IPS DF 4.7 (cell line): ENCODE measurements at regions not wholly inside any gene's neighbourhood (a gene's known extent, or its start where the extent isn't known, plus 50 kb on each side); places are given as distances from the start of the nearest gene placed in this dataset.
"Not testable (repeated sequence)": the region's sequence is repeated elsewhere in the genome, so short reads cannot be mapped to it uniquely, and the experiment has no call there.

Source experiments
- DNase-seq: peaks from one replicate; pipeline ENCODE4 v3.0.0-alpha.2; 2013; ENCODE audit warnings: low spot score; ENCODE audit errors: extremely low read depth

DNA sequence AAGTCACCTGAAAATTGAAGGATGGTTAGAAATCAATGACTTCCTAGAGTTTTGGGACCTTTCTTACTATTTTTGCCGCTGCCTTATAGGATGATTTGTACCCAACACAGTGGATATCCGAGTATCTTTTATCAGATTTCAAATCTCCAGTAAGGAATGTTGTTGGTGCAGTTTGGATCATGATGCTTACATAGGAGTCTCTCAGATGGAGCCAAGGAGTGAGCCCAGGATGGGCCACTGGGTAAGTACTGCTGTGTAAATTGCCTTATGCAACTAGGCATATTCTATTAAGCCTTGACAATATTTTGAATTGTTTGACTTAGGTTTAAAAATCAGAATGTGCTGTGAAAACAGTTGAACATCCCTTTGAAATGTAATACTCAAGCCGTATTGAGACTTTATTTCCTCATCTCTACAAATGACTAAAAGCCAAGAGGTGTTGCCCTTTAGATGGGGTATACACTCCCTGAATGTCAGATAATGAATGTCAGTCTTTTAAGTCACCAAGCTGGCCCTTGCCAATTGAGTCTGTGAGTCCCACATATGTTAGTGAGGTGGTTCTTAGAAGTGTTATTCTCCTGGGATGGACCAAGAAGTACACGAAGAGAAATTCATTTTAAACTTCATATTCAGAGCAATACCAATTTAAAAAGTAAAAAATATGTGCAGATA is 271.8 kb upstream of the CTNND2 start:
- no peak for DNase-seq

DNA sequence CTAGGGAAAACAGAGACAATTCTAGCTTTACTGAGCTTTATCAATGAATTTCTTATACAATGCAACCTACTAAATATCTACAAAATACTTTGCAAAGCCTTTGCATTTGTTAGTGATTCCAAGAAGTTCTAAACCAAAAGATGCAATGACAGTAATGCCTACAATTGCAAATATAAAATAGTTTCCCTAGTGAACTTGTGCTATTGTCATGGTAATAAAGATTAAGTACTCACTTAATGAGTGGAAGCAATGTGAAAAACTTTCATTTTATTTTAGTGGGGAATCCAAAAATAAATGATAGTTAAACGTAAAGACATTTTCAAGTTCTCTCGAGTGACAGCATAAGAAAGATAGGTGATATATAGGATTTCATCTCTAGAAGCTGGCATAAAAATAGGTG is 270.5 kb upstream of the CTNND2 start:
- DNase-seq, result no peak

DNA sequence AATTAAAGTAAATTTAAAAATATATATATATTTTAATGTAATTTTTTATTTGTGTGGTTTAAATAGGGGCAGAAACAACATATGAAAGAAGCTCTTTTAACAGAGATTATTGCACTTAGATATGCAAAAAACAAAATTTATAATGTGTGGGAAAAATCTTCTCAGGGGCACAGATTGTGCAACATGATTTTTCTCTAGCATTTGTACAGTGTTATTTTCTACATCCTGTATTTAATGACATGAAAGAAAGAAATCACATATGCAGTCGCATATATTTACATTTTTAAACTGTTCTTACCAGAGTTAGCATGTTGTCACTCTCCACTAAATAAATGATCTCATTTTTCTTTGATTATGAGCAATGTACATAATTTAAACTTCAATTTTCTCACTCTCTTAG is 265.3 kb upstream of the CTNND2 start:
- no peak for DNase-seq

DNA sequence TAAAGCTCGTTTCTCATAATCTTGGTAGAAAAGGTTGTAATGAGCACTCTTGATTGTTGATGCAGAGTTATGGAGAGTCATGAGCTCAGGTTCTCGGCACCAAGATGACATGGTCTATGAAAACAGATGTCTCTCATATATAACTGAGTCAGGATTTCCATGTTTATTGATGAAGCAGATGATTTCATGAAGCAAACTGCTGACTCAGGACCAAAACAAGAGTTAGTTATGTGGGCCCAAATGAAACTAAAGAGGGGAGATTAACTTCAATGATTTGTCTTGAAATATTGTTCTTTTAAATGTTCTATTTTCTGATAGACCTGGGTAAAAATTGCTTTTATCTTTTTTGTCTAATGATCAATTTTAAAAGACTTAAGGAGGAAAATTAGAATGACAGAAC is 258.6 kb upstream of the CTNND2 start:
- DNase-seq, result no peak

DNA sequence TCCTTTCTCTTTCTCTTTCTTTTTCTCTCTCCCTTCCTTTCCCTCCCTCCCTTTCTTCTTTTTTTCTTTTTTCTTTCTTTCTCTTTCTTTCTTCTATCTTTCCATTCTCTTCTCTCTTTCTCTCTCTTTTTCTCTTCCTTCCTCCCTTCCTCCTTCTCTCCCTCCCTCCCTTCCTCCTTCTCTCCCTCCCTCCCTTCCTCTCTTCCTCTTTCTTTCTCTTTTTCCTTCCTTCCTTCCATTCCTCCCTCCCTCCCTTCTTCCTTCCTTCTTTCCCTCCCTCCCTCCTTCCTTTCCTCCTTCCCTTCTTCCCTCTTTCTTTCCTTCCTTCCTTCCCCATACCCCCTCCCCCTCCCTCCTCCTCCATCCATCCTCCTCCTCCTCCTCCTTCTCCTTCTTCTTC is 243.3 kb upstream of the CTNND2 start:
- DNase-seq, result no peak

DNA sequence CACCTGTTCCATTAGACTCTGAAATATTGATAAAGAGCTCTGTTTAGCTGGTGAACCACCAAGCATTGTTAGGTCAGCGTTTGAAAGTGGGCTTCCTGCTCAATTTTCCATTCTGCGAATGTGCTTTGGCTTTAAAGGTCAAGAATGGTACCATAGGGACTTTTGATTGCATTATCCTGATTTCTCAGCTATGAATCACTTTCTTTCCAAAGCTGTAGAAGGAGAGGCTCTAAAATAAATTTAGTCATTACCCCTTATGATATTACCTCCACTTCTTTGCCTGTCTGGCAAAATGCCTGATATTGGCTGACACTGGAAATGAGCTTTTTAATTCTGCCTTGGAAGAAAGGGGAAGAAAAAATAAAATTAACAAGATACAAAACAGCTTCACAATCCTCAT is 237.2 kb upstream of the CTNND2 start:
- no peak for DNase-seq

DNA sequence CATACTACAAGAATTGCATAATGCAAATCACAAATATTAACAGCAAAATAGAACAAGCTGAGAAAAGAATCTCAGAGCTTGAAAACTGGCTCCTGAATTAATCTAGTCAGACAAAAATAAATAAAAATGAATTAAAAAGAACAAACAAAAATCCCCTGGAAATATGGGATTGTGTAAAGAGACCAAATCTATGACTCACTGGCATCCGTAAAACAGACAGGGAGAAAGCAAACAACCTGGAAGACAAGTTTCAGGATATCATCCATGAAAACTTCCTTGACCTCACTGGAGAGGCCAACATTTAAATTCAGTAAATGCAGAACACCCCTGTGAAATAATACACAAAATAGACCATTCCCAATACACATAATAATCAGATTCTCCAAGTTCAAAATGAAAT is 229.3 kb upstream of the CTNND2 start:
- no peak for DNase-seq

DNA sequence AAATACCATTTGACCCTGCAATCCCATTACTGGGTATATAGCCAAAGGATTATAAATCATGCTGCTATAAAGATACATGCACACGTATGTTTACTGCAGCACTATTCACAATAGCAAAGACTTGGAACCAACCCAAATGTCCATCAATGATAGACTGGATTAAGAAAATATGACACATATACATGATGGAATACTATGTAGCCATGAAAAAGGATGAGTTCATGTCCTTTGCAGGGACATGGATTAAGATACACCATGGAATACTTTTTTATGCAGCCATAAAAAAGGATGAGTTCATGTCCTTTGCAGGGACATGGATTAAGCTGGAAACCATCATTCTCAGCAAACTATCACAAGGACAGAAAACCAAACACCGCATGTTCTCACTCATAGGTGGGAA is 226.8 kb upstream of the CTNND2 start:
- not testable (repeated sequence) for DNase-seq

DNA sequence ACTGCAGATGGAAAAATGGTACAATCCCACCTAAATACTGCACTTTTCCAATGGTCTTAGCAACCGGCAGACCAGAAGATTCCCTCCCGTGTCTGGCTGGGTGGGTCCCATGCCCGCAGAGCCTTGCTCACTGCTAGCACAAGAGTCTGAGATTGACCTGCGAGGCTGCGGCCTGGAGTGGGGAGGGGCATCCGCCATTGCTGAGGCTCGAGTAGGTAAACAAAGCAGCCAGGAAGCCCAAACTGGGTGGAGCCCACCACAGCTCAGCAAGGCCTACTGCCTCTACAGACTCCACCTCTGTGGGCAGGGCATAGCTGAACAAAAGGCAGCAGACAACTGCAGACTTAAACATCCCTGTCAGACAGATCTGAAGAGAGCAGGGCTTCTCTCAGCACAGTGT is 221.6 kb upstream of the CTNND2 start:
- DNase-seq, result no peak

DNA sequence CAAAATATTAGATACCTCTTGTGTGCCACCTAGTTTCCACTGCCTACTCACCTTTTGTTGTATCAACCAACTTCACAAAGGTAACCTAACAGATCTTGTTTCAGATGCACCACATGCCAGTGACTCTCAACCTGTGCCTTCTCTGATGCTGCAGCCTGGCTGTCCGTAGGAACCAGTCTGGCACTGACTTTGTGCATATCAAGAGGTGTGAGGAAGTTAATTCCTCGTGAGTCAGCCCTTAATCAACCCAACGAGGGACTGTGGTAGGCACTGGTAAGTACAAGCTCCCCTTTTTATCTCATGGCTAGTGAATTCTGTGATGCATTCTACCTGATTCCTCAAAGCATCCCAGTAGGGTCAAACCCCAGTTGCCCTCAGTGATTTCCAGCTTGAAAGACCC is 215.4 kb upstream of the CTNND2 start:
- DNase-seq, result no peak

DNA sequence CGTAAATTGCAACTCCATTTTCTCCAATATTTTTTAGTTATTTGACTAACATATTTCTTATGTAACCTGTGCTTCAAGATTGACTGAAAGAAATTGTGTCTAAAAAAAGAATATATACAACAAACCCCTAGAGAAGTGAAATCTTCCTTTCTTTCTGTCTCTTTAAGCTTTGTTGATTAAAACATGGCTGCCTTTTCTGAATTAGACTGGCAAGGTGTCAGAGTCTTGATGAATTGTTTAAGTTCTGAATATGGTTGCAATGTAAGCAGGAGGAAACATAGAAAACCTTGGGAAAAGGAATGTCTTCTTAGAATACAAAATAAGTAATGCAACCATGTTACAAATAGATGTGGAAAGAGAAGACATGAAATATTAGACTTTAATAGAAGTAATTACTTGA is 209.8 kb upstream of the CTNND2 start:
- DNase-seq, result no peak

DNA sequence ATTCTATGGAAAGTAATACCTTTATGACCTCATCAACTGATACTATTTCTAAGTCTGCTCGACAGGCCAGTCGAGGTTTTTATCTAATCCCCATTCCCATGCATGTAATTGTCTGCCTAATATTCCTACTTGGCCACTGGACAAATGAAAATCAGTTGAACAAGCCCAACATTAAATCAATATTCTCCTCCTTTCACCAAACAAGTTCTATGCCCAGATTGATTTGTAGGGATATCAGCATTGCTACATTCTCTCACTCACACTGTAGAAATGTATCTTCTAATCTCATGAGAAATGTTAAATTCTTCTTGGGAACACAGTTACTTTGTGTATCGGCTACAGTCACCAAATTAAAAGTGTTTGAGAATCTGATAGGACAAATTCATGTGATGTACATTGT is 208.8 kb upstream of the CTNND2 start:
- no peak for DNase-seq

DNA sequence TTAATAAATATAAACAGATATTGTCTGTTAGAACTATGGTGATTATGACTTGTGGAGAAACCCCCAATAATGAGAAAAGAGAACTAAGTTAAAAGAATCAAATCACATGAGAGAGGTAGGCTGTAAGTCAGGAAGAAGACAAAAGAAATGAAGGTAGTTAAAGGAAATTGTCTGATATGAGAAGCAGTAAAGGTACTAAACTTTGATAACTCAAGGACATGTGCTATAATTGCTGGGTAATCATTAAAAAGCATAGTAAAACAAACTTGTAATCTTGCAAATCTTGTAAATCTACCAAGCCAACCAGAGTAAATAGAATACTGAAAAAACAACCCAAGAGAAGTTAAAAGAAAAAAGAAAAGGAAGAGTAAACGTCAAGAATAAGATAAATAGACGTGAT is 207.0 kb upstream of the CTNND2 start:
- DNase-seq, result no peak

DNA sequence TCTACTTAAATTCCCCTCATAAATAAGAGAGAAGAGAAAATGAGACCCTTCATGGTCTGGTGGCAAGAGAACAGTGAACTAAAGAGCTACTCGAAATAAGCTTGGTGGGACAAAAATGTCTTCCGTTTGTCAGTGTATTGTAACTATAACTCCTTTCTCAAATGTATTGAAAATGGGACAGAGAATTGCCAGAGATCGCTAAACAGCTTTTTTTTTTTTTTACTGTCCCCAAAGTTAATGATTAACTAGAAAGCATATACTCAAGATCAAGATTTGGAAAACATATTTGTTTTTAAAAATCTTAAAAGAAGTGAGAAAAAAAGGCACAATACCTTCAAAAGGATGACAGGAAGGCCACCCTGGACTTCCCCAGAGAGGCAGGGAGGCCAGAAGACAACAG is 206.4 kb upstream of the CTNND2 start:
- no peak for DNase-seq

DNA sequence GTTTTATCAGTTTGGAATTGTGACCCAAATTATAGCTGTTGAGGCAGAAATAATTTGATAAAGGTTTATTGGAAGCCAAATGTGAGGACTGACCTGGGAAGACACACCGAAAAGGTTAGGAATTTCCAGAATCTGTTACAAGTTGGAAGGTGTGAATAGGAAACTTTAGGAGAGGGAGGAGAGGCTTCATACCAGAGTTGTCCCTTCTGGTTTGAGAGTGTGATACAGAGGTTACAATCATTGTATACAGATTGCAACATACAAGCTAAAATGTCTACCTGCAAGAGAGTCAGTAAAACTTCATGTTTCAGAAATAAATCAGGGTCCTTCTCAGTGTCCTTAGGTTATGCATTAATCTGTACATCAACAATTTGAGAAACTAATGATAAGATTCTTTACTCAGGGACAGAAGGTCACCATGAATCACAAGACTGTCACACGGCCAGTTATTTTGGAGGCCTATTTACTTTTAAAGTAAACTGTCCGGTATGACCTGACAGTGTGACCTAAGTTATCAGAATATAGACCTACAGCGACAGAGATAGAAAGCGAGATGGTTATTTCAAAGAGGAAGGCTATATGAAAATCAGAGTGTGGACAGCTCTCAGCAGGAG is 204.9 kb upstream of the CTNND2 start:
- DNase-seq, result no peak

DNA sequence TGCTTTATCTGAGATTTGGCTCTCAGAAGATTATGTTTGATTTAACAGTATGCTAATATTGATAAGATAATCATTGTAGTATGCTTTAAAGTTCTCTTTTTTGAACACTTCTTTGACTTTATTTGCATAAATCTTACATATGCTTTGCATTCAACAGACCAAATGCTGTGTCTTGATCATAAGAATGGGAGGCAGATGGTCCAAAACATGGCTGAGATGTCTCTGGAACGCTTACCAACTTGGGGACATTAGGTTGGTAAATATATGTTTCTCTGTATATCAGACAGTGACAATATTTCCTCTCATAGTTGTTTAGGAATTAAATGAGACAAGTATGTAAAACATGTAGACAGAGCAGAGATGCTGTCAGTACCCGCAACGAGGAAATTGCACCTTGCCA is 197.9 kb upstream of the CTNND2 start:
- DNase-seq, result no peak

DNA sequence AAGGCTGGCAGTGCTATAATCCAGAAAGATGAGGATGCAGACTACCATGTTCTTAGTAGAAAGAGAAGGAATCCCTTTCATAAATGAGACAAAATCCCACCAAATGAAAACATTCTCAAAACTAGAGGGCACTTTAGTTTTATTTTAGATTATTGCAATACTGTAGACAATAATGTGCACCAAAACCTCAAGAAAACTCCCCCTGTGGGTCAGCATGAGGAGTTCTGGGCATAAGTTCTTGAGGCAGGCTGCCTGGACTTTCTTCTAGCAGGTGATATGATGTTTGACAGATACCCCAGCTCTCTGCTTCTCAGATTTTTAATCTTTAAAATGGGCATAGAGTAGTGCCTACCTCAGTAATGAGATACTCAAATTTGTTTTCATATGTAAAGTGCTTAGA is 196.3 kb upstream of the CTNND2 start:
- no peak for DNase-seq

DNA sequence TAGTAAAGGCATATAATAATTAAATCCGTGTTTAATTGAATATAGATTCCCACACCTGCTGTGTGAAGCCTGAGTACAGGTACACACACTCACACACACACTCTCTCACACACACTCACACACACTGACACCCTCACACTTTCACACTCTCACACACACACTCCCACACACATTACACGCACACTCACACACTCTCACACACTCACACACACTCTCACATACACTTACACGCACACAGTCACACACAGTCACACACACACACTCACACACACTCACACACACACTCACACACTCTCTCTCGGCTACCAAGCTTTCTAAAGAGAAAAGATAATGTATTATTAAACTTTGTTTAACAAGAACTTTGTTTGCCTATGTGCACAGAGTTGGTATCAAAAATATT is 195.1 kb upstream of the CTNND2 start:
- no peak for DNase-seq

DNA sequence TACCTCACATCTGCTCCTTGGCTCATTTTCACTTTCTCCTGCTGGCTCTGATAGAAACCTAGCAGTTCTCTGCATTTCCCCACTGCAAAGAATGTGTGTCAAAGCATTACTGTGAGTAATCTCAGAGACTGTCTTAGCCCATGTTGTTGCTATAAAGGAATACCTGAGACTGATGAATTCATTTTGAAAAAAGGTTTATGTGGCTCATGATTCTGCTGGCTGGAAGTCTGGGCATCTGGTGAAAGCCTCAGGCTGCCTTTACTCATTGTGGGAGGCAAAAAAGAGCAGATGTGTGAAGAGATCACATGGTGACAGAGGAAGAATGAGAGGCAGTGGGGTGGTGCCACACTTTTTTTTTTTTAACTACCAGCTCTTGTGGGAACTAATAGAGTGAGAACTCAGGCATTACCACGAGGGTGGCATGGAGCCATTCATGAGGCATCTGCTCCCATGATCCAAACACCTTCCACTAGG is 191.6 kb upstream of the CTNND2 start:
- DNase-seq, result no peak

DNA sequence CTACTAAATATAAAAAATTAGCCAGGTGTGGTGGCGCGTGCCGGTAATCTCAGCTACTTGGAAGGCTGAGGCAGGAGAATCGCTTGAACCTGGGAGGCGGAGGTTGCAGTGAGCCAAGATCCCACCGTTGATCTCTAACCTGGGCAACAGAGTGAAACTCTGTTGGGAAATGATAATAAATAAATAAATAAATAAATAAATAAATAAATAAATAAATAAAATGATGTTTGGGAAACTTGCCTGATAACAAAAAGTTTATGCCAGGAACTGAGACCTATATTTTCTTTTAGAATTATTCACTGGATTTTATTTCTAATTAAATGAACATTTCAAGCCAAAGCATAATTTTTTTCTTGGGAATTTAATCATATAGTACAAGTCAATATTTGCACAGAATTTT is 189.3 kb upstream of the CTNND2 start:
- no peak for DNase-seq

DNA sequence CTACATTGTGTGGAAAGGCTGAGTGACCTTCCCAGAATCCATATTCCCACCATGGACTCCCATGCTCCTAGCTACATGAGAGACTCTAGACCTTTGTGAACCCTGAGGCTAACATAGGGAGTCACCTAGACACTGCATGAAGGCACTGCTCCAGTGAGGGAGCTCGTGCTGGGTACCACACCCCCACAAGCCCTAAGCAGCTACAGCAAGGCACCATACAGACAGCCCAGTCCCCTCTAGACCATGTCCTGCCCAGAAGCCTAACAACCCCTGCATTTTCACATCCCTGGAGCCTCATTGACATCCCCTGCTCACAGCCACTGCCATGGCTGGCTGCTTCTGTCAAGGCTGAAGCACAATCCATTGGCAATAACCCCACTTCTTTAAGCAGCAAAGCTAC is 176.5 kb upstream of the CTNND2 start:
- DNase-seq, result no peak

DNA sequence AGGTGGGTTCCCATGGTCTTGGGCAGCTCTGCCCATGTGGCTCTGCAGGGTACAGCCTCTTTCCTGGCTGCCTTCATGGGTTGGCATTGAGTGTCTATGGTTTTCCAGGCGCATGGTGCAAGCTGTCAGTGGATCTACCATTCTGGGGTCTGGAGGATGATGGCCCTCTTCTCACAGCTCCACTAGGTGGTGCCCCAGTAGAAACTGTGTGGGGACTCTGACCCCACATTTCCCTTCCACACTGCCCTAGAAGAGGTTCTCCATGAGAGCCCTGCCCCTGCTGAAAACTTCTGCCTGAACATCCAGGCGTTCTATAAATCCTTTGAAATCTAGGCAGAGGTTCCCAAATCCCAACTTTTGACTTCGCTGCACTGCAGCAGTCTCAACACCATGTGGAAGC is 174.0 kb upstream of the CTNND2 start:
- DNase-seq, result not testable (repeated sequence)

DNA sequence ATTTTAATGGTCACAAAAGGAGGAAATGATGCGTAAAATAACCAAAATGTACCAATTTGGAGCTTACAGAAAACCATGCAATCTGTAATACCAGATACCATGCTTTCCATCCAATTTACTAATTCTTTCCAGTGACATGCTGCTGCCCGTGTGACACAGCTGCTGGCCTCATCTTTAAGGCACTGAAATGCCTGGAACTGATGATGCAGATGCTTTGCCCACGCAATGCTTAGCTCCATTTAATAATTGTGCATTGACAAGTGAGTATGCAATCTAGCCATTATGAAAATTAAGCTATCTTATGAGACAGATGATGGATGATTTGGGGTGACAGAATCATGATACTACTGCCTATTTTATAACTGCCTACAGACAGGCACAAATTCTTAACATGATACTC is 169.2 kb upstream of the CTNND2 start:
- DNase-seq, result no peak

DNA sequence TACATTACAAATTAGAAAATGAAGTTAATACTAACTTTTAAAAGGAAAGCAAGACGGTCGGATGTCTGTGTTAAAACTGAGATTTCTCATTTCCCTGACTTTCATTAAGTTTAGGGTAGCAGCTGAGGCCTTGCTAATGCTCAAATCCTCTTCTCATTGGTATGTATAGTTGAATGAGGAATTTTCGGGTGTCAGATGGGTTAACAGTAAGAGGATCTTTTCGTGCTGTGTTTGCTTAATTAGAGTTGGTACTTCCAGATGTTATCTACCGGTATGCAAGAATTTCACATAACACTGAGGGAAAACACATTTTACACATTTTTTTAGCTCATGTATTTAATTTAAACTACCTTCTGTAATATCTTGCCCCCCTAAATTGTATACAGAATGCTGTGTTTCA is 168.2 kb upstream of the CTNND2 start:
- DNase-seq, result no peak
